H1 (cell line): ENCODE measurements at regions not wholly inside any gene's neighbourhood (a gene's known extent, or its start where the extent isn't known, plus 50 kb on each side); places are given as distances from the start of the nearest gene placed in this dataset.

Experiments used
- CEBPB ChIP-seq: IDR thresholded peaks from 2 replicates; pipeline ENCODE4 v1.6.1; 2012; ENCODE audit warnings: low read depth, low read length
- EZH2 ChIP-seq: fragments of 200-600 bp; sonication (generic); IDR thresholded peaks from 2 replicates; pipeline ENCODE4 v1.7.1; 2012; ENCODE audit warnings: low read depth, mild to moderate bottlenecking, moderate library complexity, low read length, inconsistent platforms; ENCODE audit not compliant: severe bottlenecking
- TF ChIP-seq, protein P1 (sequence below), 3 experiments: IDR thresholded peaks; 1 replicate in 2 of 3; 2 replicates in 1 of 3; pipeline versions ENCODE4 v1.5.1 to v1.6.1; 2011; ENCODE audit warnings: low read length in 3 of 3, mild to moderate bottlenecking in 3 of 3, inconsistent platforms in 2 of 3, low read depth in 1 of 3, moderate library complexity in 1 of 3; ENCODE audit not compliant: insufficient read depth in 1 of 3; ENCODE audit errors: control extremely low read depth in 1 of 3

DNA sequence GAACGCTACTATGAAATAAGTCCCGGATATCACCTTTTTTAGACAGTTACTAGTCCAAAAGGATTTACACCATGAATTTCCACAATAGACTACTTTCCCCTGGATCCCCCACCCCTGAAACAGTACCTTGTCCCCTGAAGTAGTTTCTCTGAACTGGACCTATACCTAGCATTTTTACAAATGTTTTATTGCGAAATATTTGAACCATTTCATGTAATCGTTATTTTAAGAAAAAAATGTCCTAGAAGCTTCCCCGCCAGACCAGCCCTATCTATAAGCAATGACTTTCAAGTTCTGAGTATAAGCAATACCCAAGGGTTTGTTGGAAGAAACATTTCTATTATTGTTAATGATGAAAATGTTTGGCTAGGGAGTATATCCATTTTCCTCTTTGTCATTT, 517.8 kb upstream of the IGFBP7 start:
- no peak for TF ChIP-seq EZH2
- TF ChIP-seq CEBPB: peak; percentile 37; the same call in 1 of the 2 replicates
- TF ChIP-seq, protein P1, sequence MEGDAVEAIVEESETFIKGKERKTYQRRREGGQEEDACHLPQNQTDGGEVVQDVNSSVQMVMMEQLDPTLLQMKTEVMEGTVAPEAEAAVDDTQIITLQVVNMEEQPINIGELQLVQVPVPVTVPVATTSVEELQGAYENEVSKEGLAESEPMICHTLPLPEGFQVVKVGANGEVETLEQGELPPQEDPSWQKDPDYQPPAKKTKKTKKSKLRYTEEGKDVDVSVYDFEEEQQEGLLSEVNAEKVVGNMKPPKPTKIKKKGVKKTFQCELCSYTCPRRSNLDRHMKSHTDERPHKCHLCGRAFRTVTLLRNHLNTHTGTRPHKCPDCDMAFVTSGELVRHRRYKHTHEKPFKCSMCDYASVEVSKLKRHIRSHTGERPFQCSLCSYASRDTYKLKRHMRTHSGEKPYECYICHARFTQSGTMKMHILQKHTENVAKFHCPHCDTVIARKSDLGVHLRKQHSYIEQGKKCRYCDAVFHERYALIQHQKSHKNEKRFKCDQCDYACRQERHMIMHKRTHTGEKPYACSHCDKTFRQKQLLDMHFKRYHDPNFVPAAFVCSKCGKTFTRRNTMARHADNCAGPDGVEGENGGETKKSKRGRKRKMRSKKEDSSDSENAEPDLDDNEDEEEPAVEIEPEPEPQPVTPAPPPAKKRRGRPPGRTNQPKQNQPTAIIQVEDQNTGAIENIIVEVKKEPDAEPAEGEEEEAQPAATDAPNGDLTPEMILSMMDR (IDR thresholded peaks at IDR 0.05; ENCODE audit: control extremely low read depth in 1 of 3, insufficient read depth in 1 of 3, low read depth in 1 of 3, low read length in 3 of 3): no peak
